ENCODE measurements at regions not wholly inside any gene's neighbourhood (a gene's known extent, or its start where the extent isn't known, plus 50 kb on each side); places are given as distances from the start of the nearest gene placed in this dataset.

DNA sequence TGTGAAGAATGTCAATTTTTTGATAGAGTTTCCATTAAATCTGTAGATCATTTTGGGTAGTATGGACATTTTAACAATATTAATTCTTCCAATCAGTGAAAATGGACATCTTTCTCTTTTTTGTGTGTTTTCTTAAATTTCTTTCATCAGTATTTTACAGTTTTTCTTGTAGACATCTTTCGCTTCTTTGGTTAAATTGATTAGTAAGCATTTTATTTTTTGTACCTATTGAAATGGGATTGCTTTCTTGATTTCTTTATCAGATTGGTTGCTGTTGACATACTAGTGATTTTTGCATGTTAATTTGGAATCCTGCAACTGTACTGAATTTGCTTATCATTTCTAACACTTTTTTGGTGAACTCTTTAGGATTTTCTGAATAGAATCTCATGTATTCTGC, 683.2 kb upstream of the NCAM2 start:
- TF ChIP-seq, protein P1, sequence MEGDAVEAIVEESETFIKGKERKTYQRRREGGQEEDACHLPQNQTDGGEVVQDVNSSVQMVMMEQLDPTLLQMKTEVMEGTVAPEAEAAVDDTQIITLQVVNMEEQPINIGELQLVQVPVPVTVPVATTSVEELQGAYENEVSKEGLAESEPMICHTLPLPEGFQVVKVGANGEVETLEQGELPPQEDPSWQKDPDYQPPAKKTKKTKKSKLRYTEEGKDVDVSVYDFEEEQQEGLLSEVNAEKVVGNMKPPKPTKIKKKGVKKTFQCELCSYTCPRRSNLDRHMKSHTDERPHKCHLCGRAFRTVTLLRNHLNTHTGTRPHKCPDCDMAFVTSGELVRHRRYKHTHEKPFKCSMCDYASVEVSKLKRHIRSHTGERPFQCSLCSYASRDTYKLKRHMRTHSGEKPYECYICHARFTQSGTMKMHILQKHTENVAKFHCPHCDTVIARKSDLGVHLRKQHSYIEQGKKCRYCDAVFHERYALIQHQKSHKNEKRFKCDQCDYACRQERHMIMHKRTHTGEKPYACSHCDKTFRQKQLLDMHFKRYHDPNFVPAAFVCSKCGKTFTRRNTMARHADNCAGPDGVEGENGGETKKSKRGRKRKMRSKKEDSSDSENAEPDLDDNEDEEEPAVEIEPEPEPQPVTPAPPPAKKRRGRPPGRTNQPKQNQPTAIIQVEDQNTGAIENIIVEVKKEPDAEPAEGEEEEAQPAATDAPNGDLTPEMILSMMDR (IDR thresholded peaks at IDR 0.05), result no peak
- no peak for TF ChIP-seq POLR2AphosphoS5 (IDR thresholded peaks at IDR 0.05)
